K562 (cell line): ENCODE measurements at regions not wholly inside any gene's neighbourhood (a gene's known extent, or its start where the extent isn't known, plus 50 kb on each side); places are given as distances from the start of the nearest gene placed in this dataset.
A peak's percentile ranks its signal among the peaks of the same experiment; 100 is the strongest.

ENCODE experiments used
- ATAC-seq: fragments of 200-7000 bp; cut with Tn5 transposase; 3 replicates; pipeline ENCODE4 v1.9.1; 2020; ENCODE audit warnings: moderate library complexity
- BruUV-seq: library from RNA; stranded (reverse); fragments of 400-500 nt; replicated peaks from 2 replicates; lab custom pipeline; 2021; lab: Mats Ljungman, UMichigan
- CTCF ChIA-PET: fragments of 300-600 bp; formaldehyde crosslinking; extraction: SDS; loops from one replicate; lab custom pipeline; 2021; ENCODE audit warnings: low intra/inter-chr PET ratio; lab: Yijun Ruan, JAX
- POLR2A ChIA-PET: fragments of 300-600, 350-650 bp; sonication (Branson Sonifier 250); formaldehyde crosslinking; extraction: SDS; loops from one replicate; lab custom pipeline; 2021; ENCODE audit warnings: antibody characterized with exemption, inconsistent platforms; lab: Yijun Ruan, JAX
- DNase-seq, 4 experiments: peaks; one replicate each; pipeline versions ENCODE4 v3.0.0 to v3.0.0-alpha.2; 2011 to 2018; ENCODE audit warnings: low spot score in 3 of 4, mixed read lengths in 3 of 4; ENCODE audit errors: extremely low read depth in 1 of 4
- FAIRE-seq: peaks from 2 replicates; lab custom pipeline; 2011; peaks lifted over from hg19 to GRCh38; lab: Jason Lieb, UNC
- H2AFZ ChIP-seq: 2 replicates; pipeline ENCODE4 v1.6.0; 2011; ENCODE audit warnings: low read depth, low read length, control low read depth, inconsistent platforms
- H3K27ac ChIP-seq: fragments of 200-600 bp; 3 replicates; pipeline ENCODE4 v1.8.0; 2011; ENCODE audit warnings: low read depth, mild to moderate bottlenecking, control low read depth, inconsistent platforms, low read length, moderate library complexity, mixed read lengths; ENCODE audit errors: extremely low read depth
- H3K27me3 ChIP-seq, 2 experiments: fragments of 300-600 bp in 1 of 2; 2 replicates in 1 of 2; 3 replicates in 1 of 2; pipeline versions ENCODE4 v1.6.0 to v1.8.0; 2011; ENCODE audit warnings: inconsistent platforms in 2 of 2, low read length in 2 of 2, mild to moderate bottlenecking in 1 of 2, mixed read lengths in 1 of 2, moderate library complexity in 1 of 2; ENCODE audit not compliant: control insufficient read depth in 2 of 2, insufficient read depth in 2 of 2
- H3K36me3 ChIP-seq: fragments of 300-600 bp; 3 replicates; pipeline ENCODE4 v1.8.0; 2011; ENCODE audit warnings: mild to moderate bottlenecking, low read length, inconsistent platforms; ENCODE audit not compliant: control insufficient read depth, insufficient read depth
- H3K4me1 ChIP-seq, 2 experiments: fragments of 200-600 bp in 1 of 2; replicated peaks in 1 of 2; 2 replicates in 1 of 2; 3 replicates in 1 of 2; pipeline versions ENCODE4 v1.5.1 to v1.8.0; 2011; ENCODE audit warnings: inconsistent platforms in 2 of 2, low read length in 2 of 2, mild to moderate bottlenecking in 1 of 2, mixed read lengths in 1 of 2, moderate library complexity in 1 of 2; ENCODE audit not compliant: control insufficient read depth in 2 of 2, insufficient read depth in 2 of 2
- H3K4me2 ChIP-seq: 2 replicates; pipeline ENCODE4 v1.6.1; 2011; ENCODE audit warnings: low read length, control low read depth, inconsistent platforms, mixed read lengths; ENCODE audit not compliant: insufficient read depth
- H3K4me3 ChIP-seq: fragments of 200-600 bp; sonication (generic), shearing (Covaris generic); 2 replicates; pipeline ENCODE4 v1.5.1; 2016; ENCODE audit warnings: control low read depth, inconsistent platforms
- H3K79me2 ChIP-seq: fragments of 200-600 bp; 3 replicates; pipeline ENCODE4 v1.8.0; 2011; ENCODE audit warnings: low read length, inconsistent platforms; ENCODE audit not compliant: control insufficient read depth, insufficient read depth
- H3K9ac ChIP-seq, 2 experiments: 2 replicates each; pipeline versions ENCODE4 v1.6.0 to v1.6.1; 2011; ENCODE audit warnings: low read depth in 2 of 2, low read length in 2 of 2, control low read depth in 1 of 2, inconsistent platforms in 1 of 2, mild to moderate bottlenecking in 1 of 2, mixed read lengths in 1 of 2; ENCODE audit not compliant: insufficient read depth in 1 of 2
- H3K9me1 ChIP-seq: one replicate; pipeline ENCODE4 v1.6.0; 2011; ENCODE audit warnings: inconsistent platforms, mild to moderate bottlenecking, low read length, moderate library complexity; ENCODE audit not compliant: control insufficient read depth, insufficient read depth
- H3K9me3 ChIP-seq: replicated peaks from 2 replicates; pipeline ENCODE4 v1.5.1; 2011; ENCODE audit warnings: low read depth, low read length, inconsistent platforms; ENCODE audit not compliant: control insufficient read depth, insufficient read depth
- H4K20me1 ChIP-seq: replicated peaks from 2 replicates; pipeline ENCODE4 v1.6.1; 2011; ENCODE audit warnings: low read length, inconsistent platforms, mixed read lengths; ENCODE audit not compliant: control insufficient read depth, insufficient read depth
- CTCF ChIP-seq, 3 experiments: IDR thresholded peaks in 2 of 3; conservative IDR thresholded peaks in 1 of 3; 2 replicates each; pipeline ENCODE4 v1.5.1; 2011 to 2012; ENCODE audit warnings: low read length in 3 of 3, mild to moderate bottlenecking in 3 of 3, control low read depth in 2 of 3, improper control_type of control experiment in 1 of 3, inconsistent platforms in 1 of 3, low read depth in 1 of 3, mixed read lengths in 1 of 3, moderate library complexity in 1 of 3; ENCODE audit not compliant: insufficient read depth in 2 of 3
- RAD21 ChIP-seq, 2 experiments: fragments of 250-450 bp in 1 of 2; fragments of 450-650 bp in 1 of 2; sonication (Bioruptor Pico) in 1 of 2; formaldehyde crosslinking in 1 of 2; IDR thresholded peaks in 1 of 2; conservative IDR thresholded peaks in 1 of 2; 2 replicates each; pipeline versions ENCODE4 v1.4.0 to v1.8.0; 2020 to 2022; ENCODE audit warnings: mild to moderate bottlenecking in 2 of 2, moderate library complexity in 1 of 2
- THRAP3 ChIP-seq: fragments of 450-650 bp; IDR thresholded peaks from 2 replicates; pipeline ENCODE4 v1.6.1; 2016; ENCODE audit warnings: mild to moderate bottlenecking, inconsistent platforms, borderline replicate concordance
- WGBS: fragments of 100-300 bp; shearing (Covaris generic); methylation state at CpG from one replicate; pipeline ENCODE4 v1.1.6; 2016; ENCODE audit warnings: low coverage, mixed read lengths; ENCODE audit not compliant: insufficient coverage; ENCODE audit errors: missing lambda C conversion rate; 5-methylcytosine and 5-hydroxymethylcytosine counted together
- in situ Hi-C: fragments of 300-500 bp; cut with MboI; formaldehyde crosslinking; loops from 4 replicates; pipeline ENCODE4 v1.15.0; 2018; ENCODE audit warnings: inconsistent platforms, mixed read lengths
- intact Hi-C: fragments of 100-400 bp; cut with micrococcal nuclease; formaldehyde crosslinking; loops from 2 replicates; pipeline ENCODE4 v1.14.2; 2022

DNA sequence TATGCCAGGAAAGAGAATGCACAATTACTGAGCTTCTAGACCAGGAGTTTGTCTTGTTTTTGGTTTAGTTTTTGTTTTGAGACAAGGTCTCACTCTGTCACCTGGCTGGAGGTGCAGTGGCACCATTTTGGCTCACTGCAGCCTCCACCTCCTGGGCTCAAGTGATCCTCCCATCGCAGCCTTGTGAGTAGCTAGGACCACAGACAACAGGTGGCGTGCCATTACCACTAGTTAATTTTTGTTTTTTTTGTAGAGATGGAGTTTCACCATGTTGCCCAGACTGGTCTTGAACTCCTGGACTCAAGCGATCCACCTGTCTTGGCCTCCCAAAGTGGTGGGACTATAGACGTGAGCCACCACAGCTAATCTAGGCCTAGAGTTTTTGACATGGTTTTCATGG, 104.4 kb upstream of the CCDC54 start:
- no peaks in the 10 kb centered on the region for H3K27me3 ChIP-seq
- H3K4me2 ChIP-seq: no peak overlapping the region
- POLR2A ChIA-PET: no interaction called here

More for the DNA sequence above, 104.4 kb upstream of the CCDC54 start:
- Histone ChIP-seq H3K9me1 (no peaks in the 10 kb centered on the region), H3K9me3 (no peaks in the 10 kb centered on the region), H3K36me3 (no peaks in the 10 kb centered on the region), H3K4me1 (no peaks in the 10 kb centered on the region), H3K79me2 (no peaks in the 10 kb centered on the region), H3K27ac (no peak overlapping the region), H2AFZ (no peak overlapping the region), H3K4me3 (no peak overlapping the region), H3K9ac (no peak overlapping the region), H4K20me1 (no peaks in the 10 kb centered on the region)
- ATAC-seq: no peak
- in situ Hi-C loops (no loop called here), intact Hi-C loops (loop anchor here (5.0 kb wide), 1 partner anchor 269 kb away; no protein-coding TSS in a partner anchor)
- TF ChIP-seq CTCF (IDR thresholded peaks at IDR 0.05 in 2 of 3, conservative IDR thresholded peaks at IDR 0.05 in 1 of 3; ENCODE audit: insufficient read depth in 2 of 3, low read depth in 1 of 3, low read length in 3 of 3): peak in 2 of 3 experiments; percentile 9 to 15; a peak in 1 of 6 replicates
- peak in 1 of 2 experiments; percentile 38; a peak in 1 of 4 replicates for TF ChIP-seq RAD21 (CRISPR knock-in tag; conservative IDR thresholded peaks at IDR 0.05 in 1 of 2, IDR thresholded peaks at IDR 0.05 in 1 of 2)
- no peak for TF ChIP-seq THRAP3
- WGBS: 2% methylated on average over 4 of the region's 4 CpGs
- no peak for DNase-seq
- BruUV-seq: no TSS peak
- no peak for FAIRE-seq
- CTCF ChIA-PET: no interaction called here
